Prostate gland (tissue), 2 donors: ENCODE measurements at regions not wholly inside any gene's neighbourhood (a gene's known extent, or its start where the extent isn't known, plus 50 kb on each side); places are given as distances from the start of the nearest gene placed in this dataset.
"Not testable (repeated sequence)": the region's sequence is repeated elsewhere in the genome, so short reads cannot be mapped to it uniquely, and the experiment has no call there.

Experiments used
- DNase-seq: peaks from one replicate; pipeline ENCODE4 v3.0.0-alpha.2; 2019; ENCODE audit warnings: low spot score
- H3K27ac ChIP-seq, 2 donors: fragments of 200-600 bp; sonication (generic); 2 replicates each; pipeline ENCODE4 v1.5.1; 2017 to 2019
- H3K27me3 ChIP-seq: fragments of 200-600 bp; sonication (generic); replicated peaks from 2 replicates; pipeline ENCODE4 v1.5.1; 2019; ENCODE audit not compliant: insufficient read depth
- H3K36me3 ChIP-seq, 2 donors: fragments of 200-600 bp; sonication (generic); 1 replicate in 1 of 2; 2 replicates in 1 of 2; pipeline versions ENCODE4 v1.5.1 to v1.8.1; 2017 to 2019
- H3K4me1 ChIP-seq: fragments of 200-600 bp; sonication (generic); replicated peaks from 2 replicates; pipeline ENCODE4 v1.5.1; 2019
- H3K4me3 ChIP-seq, 2 donors: fragments of 200-600 bp; sonication (generic); 2 replicates each; pipeline ENCODE4 v1.5.1; 2017 to 2019
- H3K9me3 ChIP-seq: fragments of 200-600 bp; sonication (generic); 2 replicates; pipeline ENCODE4 v1.5.1; 2017
- whole genome bisulfite sequencing: methylation state at CpG from one replicate; pipeline ENCODE4 v1.1.5; 2018; 5-methylcytosine and 5-hydroxymethylcytosine counted together
- intact Hi-C: fragments of 100-400 bp; cut with DNase I; formaldehyde crosslinking; loops from one replicate; pipeline ENCODE4 v1.14.2; 2022

DNA sequence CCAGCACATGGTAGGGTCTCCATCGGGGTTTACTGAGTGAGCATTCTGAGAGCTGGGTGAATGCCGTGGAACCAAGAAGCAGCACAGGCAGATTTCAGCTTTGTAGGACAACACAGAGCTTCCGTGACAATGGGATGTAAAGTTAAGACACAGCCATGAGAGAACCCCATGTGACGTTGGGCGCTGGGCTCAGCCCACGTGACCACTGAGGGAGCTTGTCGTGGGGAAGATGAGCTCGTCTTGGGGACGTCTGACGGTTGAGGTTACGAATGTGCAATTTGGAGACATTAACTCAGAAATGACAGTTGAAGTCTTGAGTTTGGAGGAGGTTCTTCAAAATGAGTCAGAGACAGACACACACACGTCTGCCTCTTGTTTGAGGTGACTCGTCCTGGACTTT lies 51.5 kb upstream of the MUC20 start:
- H3K27ac ChIP-seq, H3K9me3 ChIP-seq, H3K4me3 ChIP-seq, DNase-seq, H3K27me3 ChIP-seq, H3K4me1 ChIP-seq, intact Hi-C loops, H3K36me3 ChIP-seq: not testable (repeated sequence)
- WGBS = 80% methylated on average over 13 of the region's 13 CpGs

DNA sequence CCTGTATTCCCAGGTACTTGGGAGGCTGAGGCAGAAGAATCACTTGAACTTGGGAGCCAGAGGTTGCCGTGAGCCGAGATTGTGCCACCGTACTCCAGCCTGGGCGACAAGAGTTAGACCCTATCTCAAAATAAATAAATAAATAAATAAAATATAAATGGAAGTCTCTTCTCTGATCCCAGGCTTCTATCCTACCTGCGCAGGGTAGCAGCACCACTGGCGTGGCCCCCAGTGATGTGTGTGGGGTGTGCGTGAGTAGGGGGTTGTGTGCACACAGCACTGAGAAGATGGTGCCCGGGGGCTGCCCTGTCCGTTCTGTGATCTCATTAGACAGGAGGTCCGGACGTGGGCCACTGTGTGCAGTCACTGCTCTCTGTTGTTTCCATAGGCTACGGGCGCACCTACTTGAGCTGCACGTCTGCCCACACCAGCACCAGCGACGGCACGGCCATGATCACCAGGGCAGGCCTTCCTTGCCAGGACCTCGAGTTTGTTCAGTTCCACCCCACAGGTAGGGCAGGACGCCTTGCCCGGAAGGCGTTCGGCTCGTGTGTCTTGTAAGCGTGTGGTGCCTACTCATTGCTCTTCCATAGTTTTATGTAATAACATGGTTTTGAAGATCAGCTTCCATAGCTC lies 52.5 kb upstream of the MUC20 start:
- H3K27me3 ChIP-seq, intact Hi-C loops, H3K9me3 ChIP-seq, DNase-seq, H3K36me3 ChIP-seq, H3K27ac ChIP-seq, H3K4me3 ChIP-seq, H3K4me1 ChIP-seq: not testable (repeated sequence)
- WGBS = 84% methylated on average over 24 of the region's 24 CpGs

DNA sequence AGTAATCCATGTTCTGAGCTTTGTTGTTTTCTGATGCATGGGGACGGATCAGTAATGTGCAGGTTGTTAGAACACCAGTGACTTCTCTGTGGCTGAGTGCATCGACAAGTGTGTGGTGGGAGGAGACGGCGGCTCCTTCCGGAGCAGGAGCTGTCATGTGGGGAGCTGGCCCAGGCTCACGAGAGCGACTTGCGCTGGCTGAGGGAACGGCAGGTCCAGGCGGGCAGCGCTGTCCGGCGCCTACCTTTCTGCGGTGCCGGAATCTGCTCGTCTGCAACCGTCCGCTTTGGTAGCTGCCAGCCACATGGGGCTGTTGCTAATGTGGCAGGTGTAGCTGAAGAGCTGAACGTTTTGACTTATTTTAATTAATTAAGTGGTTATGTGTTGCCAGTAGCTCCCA lies 55.5 kb upstream of the MUC20 start:
- intact Hi-C loops, H3K27me3 ChIP-seq, H3K4me3 ChIP-seq, DNase-seq, H3K4me1 ChIP-seq, H3K27ac ChIP-seq, H3K9me3 ChIP-seq, H3K36me3 ChIP-seq: not testable (repeated sequence)
- WGBS = 92% methylated on average over 19 of the region's 19 CpGs

DNA sequence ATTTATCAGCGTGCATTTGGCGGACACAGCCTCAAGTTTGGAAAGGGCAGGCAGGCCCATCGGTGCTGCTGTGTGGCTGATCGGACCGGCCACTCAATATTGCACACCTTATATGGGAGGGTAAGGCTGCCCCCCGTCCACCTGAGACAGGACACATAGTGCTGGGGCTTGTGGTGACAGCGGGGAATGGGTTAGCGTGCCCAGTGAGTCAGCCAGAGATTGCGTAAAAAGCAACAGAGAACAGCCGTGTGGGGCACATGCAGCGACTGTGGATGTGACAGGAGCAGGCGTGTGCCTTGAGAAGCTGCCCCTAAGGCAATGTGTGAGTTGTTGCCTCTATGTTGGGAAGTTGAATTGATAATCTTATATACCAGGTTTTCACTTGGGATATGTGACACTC lies 56.6 kb upstream of the MUC20 start:
- WGBS = 95% methylated on average over 12 of the region's 12 CpGs
- intact Hi-C loops, DNase-seq: not testable (repeated sequence)

DNA sequence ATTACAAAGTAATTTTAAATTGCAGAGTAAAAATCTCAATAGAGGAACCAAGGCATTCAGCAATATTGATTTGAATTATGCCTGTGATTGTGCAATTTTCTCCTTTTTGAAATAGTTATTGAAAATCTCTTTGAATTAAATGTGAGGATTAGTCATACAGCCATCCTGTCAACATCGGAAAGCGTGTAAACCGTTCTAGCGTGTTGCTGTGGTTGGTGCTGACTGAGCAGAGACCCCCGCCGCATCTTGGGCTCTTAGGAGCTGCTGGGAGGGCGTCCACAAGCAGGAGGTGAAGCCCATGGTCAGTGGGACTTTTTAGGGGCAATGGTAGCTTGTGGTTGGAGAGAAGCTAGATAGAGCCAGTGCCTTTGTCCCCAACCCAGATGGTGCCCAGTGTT lies 61.6 kb upstream of the MUC20 start:
- H3K36me3 ChIP-seq, intact Hi-C loops, H3K4me1 ChIP-seq, H3K27ac ChIP-seq, DNase-seq, H3K9me3 ChIP-seq, H3K4me3 ChIP-seq, H3K27me3 ChIP-seq: not testable (repeated sequence)
- 45% methylated on average over 4 of the region's 7 CpGs for WGBS

More for the DNA sequence above, 56.6 kb upstream of the MUC20 start:
- H3K27ac ChIP-seq, H3K4me1 ChIP-seq, H3K9me3 ChIP-seq, H3K27me3 ChIP-seq, H3K36me3 ChIP-seq, H3K4me3 ChIP-seq: not testable (repeated sequence)

DNA sequence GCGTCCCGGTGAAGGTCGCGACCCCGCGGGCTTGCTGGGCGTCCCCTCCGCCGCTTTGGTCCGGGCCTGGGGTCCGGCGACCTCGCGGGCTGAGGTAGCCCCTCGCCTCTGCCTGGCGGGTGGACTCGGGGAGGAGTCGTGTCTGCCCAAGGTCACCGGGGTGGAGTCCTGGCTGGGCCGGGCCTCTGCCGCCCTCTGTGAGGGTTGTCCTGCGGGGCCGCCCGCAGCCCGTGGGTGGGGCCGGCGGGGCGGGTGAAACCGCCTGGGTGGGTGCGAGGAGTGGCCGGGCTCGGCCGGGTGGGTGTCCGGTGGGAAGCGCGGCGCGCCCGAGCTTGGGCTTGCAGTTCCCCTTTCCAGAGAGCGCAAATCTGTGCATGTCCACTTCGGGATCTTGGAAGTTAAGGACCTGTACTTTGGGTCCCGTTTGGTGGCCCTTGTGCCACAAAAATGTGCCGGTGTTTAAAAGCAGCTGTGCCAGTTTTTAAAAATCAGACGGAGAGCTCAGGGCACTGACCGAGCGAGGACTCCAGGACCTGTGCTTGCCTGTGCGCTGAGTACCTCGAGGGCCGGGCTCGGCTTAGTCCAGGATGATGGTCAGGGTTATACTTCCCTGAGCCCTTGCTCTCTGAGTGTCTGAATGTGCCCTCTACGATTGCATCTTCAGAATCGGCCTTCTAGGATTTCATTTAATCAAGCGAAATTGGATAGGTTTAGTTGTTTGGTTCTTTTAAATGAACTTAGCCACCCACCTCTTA lies 62.2 kb upstream of the MUC20 start:
- H3K9me3 ChIP-seq, DNase-seq, H3K27me3 ChIP-seq, intact Hi-C loops, H3K27ac ChIP-seq, H3K4me1 ChIP-seq, H3K36me3 ChIP-seq: not testable (repeated sequence)
- 7% methylated on average over 8 of the region's 53 CpGs for WGBS
- peak overlapping the region; percentile 45 to 68 for H3K4me3 ChIP-seq

DNA sequence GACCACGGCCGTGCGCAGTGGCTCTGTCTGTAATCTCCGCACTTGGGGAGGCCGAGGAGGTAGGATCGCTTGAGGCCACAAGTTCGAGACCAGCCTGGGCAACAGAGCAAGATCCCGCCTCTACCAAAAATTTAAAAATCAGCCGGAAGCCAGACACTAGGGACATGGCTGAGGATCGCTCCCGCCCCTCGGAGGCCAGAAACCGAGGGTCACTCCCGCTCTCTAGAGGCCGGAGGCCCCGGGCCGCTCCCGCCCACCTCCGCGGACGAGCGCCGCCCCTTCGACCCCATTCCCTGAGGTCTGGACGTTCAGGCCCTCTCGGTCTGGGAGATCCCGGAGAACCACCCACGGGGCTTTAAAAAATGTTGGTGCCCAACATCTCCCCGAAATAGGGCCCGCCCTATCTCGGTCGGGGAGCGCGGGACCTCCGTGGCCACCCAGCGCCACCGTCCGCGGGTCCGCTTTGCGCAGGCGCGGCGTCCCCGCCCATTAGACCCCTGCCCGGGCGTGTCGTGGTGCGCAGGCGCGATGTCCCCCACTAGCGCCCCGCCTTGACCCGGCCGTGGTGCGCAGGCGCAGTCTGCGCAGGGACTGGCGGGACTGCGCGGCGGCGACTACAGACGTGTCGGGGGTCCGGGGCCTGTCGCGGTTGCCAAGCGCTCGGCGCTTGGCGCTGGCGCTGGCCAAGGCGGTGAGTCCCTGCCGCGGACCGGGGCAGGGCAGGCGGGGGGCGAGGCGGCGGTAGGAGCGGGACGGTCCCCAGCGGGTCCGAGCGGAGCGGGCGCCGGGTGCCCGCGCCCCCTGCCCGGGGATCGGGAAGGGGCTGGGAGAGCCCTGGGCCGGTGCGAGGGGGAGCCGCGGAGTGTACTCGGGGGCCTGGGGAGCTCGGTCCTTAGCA lies 63.1 kb upstream of the MUC20 start:
- H3K9me3 ChIP-seq, H3K36me3 ChIP-seq, H3K27me3 ChIP-seq, intact Hi-C loops, H3K4me1 ChIP-seq: not testable (repeated sequence)
- peak overlapping the region; percentile 45 to 68 for H3K4me3 ChIP-seq
- H3K27ac ChIP-seq = peak overlapping the region; percentile 64 to 80
- WGBS = 5% methylated on average over 55 of the region's 99 CpGs
- peak; percentile 90 for DNase-seq

DNA sequence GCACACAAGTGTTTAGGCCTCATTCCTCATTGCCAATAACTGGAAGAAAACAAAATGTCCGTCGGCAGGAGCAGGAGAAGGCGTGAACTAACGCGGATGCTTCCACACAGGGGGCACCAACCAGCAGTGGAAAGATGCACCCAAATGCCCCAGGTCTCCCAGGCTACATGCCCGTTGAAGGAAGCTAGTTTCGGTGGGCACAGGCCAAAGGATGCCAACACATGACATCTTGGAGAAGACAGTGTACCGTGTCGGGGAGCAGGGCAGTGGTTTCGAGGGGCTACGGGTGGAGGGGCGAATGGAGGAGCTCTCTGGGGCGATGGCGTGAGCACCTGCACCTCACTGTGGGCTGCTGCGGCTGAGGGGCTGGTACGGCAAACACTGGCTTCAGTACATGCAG lies 64.7 kb upstream of the MUC20 start:
- H3K27me3 ChIP-seq, H3K4me3 ChIP-seq, H3K9me3 ChIP-seq, DNase-seq, H3K36me3 ChIP-seq, intact Hi-C loops, H3K27ac ChIP-seq, H3K4me1 ChIP-seq: not testable (repeated sequence)
- WGBS = 92% methylated on average over 16 of the region's 16 CpGs

DNA sequence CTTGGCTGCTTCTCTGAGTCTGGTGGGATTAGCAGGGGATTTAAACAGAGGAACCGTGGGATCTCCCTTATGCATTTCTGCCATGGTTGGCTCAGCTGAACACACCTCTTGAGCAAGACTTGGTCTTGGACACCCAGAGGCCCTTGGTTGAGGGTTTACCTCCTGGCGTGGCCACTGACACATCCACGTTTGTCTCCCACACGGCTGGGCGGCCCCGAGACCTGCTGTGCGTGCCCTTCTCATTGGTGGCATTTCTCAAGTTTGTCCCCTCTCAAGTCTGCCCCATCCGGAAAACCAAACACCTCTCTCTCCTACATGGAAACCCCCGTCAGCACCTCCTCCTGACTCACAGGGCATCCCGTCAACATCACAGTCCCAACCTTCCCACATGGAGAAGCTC lies 66.0 kb upstream of the MUC20 start:
- WGBS = 67% methylated on average over 1 of the region's 10 CpGs
- DNase-seq, H3K4me1 ChIP-seq, intact Hi-C loops, H3K4me3 ChIP-seq, H3K9me3 ChIP-seq, H3K36me3 ChIP-seq, H3K27me3 ChIP-seq, H3K27ac ChIP-seq: not testable (repeated sequence)

DNA sequence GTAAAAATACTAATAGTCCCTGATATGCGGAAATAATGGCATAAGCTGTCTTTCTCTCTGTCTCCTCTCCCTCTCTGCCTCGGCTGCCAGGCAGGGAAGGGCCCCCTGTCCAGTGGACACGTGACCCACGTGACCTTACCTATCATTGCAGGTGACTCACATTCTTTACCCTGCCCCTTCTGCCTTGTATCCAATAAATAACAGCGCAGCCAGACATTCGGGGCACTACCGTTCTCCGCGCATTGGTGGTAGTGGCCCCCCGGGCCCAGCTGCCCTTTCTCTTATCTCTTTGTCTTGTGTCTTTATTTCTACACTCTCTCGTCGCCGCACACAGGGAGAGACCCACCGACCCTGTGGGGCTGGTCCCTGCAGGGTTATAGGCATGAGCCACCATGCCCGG lies 66.6 kb upstream of the MUC20 start:
- H3K4me1 ChIP-seq, H3K36me3 ChIP-seq, H3K27me3 ChIP-seq, H3K27ac ChIP-seq, H3K4me3 ChIP-seq, H3K9me3 ChIP-seq, intact Hi-C loops, DNase-seq: not testable (repeated sequence)
- WGBS = 80% methylated on average over 14 of the region's 15 CpGs
